ENCODE measurements at regions not wholly inside any gene's neighbourhood (a gene's known extent, or its start where the extent isn't known, plus 50 kb on each side); places are given as distances from the start of the nearest gene placed in this dataset.

DNA sequence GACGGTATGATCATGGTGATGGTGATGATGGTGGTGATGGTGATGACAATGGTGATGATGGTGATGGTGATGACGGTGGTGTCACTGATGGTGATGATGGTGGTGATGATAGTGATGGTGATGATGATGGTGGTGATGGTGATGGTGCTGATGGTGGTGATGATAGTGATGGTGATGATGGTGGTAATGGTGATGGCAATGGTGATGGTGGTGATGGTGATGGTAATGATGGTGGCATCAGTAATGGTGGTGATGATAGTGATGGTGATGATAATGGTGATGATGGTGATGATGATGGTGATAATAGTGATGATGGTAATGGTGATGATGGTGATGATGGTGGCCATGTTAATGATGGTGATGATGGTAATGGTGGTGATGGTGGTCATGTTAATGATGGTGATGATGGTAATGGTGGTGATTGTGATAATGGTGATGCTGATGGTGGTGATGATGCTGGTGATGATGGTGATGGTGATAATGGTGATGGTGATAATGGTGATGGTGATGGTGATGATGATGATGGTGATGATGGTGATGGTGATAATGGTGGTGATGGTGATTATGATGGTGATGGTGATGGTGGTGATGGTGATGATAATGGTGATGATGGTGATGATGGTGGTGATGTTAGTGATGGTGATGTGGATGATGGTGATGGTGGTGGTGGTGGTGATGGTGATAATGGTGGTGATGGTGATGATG is 107.2 kb downstream of the C16orf95 start:
- TF ChIP-seq FOXP2 (optimal IDR thresholded peaks at IDR 0.05; ENCODE audit: borderline replicate concordance, extremely low read depth, extremely low read length, insufficient read depth) (no peak), TAF1 (IDR thresholded peaks at IDR 0.05; ENCODE audit: borderline replicate concordance, insufficient read depth, low read length) (no peak), SIN3A (IDR thresholded peaks at IDR 0.05; ENCODE audit: borderline replicate concordance, insufficient read depth, low read length) (no peak), POLR2AphosphoS5 (IDR thresholded peaks at IDR 0.05; ENCODE audit: low read depth, low read length) (no peak)
- TF ChIP-seq, protein P1, sequence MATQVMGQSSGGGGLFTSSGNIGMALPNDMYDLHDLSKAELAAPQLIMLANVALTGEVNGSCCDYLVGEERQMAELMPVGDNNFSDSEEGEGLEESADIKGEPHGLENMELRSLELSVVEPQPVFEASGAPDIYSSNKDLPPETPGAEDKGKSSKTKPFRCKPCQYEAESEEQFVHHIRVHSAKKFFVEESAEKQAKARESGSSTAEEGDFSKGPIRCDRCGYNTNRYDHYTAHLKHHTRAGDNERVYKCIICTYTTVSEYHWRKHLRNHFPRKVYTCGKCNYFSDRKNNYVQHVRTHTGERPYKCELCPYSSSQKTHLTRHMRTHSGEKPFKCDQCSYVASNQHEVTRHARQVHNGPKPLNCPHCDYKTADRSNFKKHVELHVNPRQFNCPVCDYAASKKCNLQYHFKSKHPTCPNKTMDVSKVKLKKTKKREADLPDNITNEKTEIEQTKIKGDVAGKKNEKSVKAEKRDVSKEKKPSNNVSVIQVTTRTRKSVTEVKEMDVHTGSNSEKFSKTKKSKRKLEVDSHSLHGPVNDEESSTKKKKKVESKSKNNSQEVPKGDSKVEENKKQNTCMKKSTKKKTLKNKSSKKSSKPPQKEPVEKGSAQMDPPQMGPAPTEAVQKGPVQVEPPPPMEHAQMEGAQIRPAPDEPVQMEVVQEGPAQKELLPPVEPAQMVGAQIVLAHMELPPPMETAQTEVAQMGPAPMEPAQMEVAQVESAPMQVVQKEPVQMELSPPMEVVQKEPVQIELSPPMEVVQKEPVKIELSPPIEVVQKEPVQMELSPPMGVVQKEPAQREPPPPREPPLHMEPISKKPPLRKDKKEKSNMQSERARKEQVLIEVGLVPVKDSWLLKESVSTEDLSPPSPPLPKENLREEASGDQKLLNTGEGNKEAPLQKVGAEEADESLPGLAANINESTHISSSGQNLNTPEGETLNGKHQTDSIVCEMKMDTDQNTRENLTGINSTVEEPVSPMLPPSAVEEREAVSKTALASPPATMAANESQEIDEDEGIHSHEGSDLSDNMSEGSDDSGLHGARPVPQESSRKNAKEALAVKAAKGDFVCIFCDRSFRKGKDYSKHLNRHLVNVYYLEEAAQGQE (IDR thresholded peaks at IDR 0.05; ENCODE audit: insufficient read depth in 1 of 2, low read depth in 2 of 2, low read length in 2 of 2) = no peak

DNA sequence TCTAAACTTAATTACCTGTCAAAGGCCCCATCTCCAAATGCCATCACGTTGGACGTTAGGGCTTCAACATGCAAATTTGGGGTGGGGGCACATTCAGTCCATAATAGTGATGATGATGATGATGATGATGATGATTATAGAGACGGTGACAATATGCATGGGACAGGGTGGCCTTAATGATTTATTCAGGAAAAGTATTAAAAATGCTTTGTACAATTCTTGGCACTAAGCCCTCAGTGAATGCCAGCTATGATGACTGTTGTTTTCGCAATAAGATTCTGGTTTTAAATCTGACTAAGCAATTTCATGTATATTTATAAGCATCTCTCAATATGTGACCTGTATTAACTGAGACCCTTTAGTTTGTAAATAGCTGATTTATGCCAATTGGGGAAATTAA is 106.3 kb downstream of the C16orf95 start:
- no peak for TF ChIP-seq SIN3A (IDR thresholded peaks at IDR 0.05; ENCODE audit: borderline replicate concordance, insufficient read depth, low read length)
- no peak for TF ChIP-seq POLR2AphosphoS5 (IDR thresholded peaks at IDR 0.05; ENCODE audit: low read depth, low read length)
- TF ChIP-seq TAF1 (IDR thresholded peaks at IDR 0.05; ENCODE audit: borderline replicate concordance, insufficient read depth, low read length) = no peak
- TF ChIP-seq FOXP2 (optimal IDR thresholded peaks at IDR 0.05; ENCODE audit: borderline replicate concordance, extremely low read depth, extremely low read length, insufficient read depth) = no peak
- TF ChIP-seq, protein P1 (IDR thresholded peaks at IDR 0.05; ENCODE audit: insufficient read depth in 1 of 2, low read depth in 2 of 2, low read length in 2 of 2) = no peak

DNA sequence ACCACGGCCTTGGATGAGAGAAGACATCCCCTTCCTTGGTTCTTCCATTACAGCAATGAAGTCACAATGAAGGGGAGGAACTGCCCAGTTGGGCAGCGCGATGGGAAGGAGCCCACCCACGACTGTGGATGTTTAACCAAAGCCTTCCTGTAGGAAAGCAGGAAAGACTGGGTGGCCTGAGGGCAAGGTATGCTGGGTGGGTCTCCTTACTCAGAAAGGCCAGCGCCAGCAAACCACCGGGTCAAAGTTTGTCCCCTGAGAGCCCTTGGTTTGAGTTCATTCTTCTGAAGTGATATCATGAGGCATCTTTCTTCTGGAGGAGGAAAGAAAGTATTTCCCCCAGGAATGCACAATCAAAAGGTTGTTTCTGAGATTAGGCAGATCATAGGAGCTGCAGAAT is 105.2 kb downstream of the C16orf95 start:
- no peak for TF ChIP-seq SIN3A (IDR thresholded peaks at IDR 0.05; ENCODE audit: borderline replicate concordance, insufficient read depth, low read length)
- no peak for TF ChIP-seq FOXP2 (optimal IDR thresholded peaks at IDR 0.05; ENCODE audit: borderline replicate concordance, extremely low read depth, extremely low read length, insufficient read depth)
- TF ChIP-seq POLR2AphosphoS5 (IDR thresholded peaks at IDR 0.05; ENCODE audit: low read depth, low read length) = no peak
- TF ChIP-seq, protein P1 (IDR thresholded peaks at IDR 0.05; ENCODE audit: insufficient read depth in 1 of 2, low read depth in 2 of 2, low read length in 2 of 2) = no peak
- no peak for TF ChIP-seq TAF1 (IDR thresholded peaks at IDR 0.05; ENCODE audit: borderline replicate concordance, insufficient read depth, low read length)

DNA sequence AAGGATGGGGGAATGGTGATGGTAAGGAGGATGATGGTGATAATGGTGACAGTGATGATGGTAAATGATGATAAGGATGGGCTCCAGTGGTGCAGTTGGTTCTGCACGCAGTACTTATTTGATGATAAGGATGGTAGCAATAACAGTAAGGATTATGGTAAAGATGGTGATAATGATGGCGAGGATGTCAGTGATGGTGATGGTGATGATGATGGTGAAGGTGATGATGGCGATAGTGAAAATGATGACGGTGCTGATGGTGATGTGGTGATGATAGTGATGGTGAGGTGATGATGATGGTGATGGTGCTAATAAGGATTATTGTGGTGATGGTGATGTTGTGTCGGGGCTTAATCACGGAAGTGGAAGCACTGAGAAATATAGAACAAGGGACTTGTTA is 103.7 kb downstream of the C16orf95 start:
- TF ChIP-seq, protein P1 (IDR thresholded peaks at IDR 0.05; ENCODE audit: insufficient read depth in 1 of 2, low read depth in 2 of 2, low read length in 2 of 2) = no peak
- TF ChIP-seq TAF1 (IDR thresholded peaks at IDR 0.05; ENCODE audit: borderline replicate concordance, insufficient read depth, low read length) (no peak), SIN3A (IDR thresholded peaks at IDR 0.05; ENCODE audit: borderline replicate concordance, insufficient read depth, low read length) (no peak), FOXP2 (optimal IDR thresholded peaks at IDR 0.05; ENCODE audit: borderline replicate concordance, extremely low read depth, extremely low read length, insufficient read depth) (no peak), POLR2AphosphoS5 (IDR thresholded peaks at IDR 0.05; ENCODE audit: low read depth, low read length) (no peak)
